ENCODE measurements at regions not wholly inside any gene's neighbourhood (a gene's known extent, or its start where the extent isn't known, plus 50 kb on each side); places are given as distances from the start of the nearest gene placed in this dataset.

GRCh38 chr2:7896940-7897487 is 784.8 kb upstream of the ID2 start:
- Histone ChIP-seq H3K4me1 (no peaks in the 10 kb centered on the region), H3K27me3 (no peaks in the 10 kb centered on the region), H3K36me3 (no peaks in the 10 kb centered on the region), H3K27ac (no peak overlapping the region), H3K4me3 (no peak overlapping the region), H3K9me3 (no peaks in the 10 kb centered on the region)
- TF ChIP-seq CTCF (IDR thresholded peaks at IDR 0.05) = no peak
- no peak for DNase-seq (ENCODE audit: low spot score)

GRCh38 chr2:7899241-7899640 is 782.6 kb upstream of the ID2 start:
- Histone ChIP-seq H3K4me1 (no peaks in the 10 kb centered on the region), H3K9me3 (no peaks in the 10 kb centered on the region), H3K27me3 (no peaks in the 10 kb centered on the region), H3K4me3 (no peak overlapping the region), H3K36me3 (no peaks in the 10 kb centered on the region), H3K27ac (no peak overlapping the region)
- no peak for TF ChIP-seq CTCF (IDR thresholded peaks at IDR 0.05)
- no peak for DNase-seq (ENCODE audit: low spot score)

- Histone ChIP-seq H3K9me3 (no peaks in the 10 kb centered on the region), H3K27me3 (no peaks in the 10 kb centered on the region), H3K27ac (no peak overlapping the region), H3K36me3 (no peaks in the 10 kb centered on the region), H3K4me1 (no peaks in the 10 kb centered on the region), H3K4me3 (no peak overlapping the region)
- no peak for DNase-seq (ENCODE audit: low spot score)
- TF ChIP-seq CTCF (IDR thresholded peaks at IDR 0.05) = no peak
Observed at GRCh38 chr2:7899923-7900322, 781.9 kb upstream of the ID2 start.

GRCh38 chr2:7900593-7900992 is 781.3 kb upstream of the ID2 start:
- no peaks in the 10 kb centered on the region for H3K9me3 ChIP-seq
- no peaks in the 10 kb centered on the region for H3K27me3 ChIP-seq
- no peaks in the 10 kb centered on the region for H3K36me3 ChIP-seq
- H3K4me1 ChIP-seq = no peaks in the 10 kb centered on the region
- no peak overlapping the region for H3K27ac ChIP-seq
- no peak for TF ChIP-seq CTCF (IDR thresholded peaks at IDR 0.05)
- no peak overlapping the region for H3K4me3 ChIP-seq
- DNase-seq (ENCODE audit: low spot score) = no peak

- Histone ChIP-seq H3K27me3 (no peaks in the 10 kb centered on the region), H3K9me3 (no peaks in the 10 kb centered on the region), H3K27ac (no peak overlapping the region), H3K4me1 (no peaks in the 10 kb centered on the region), H3K36me3 (no peaks in the 10 kb centered on the region), H3K4me3 (no peak overlapping the region)
- TF ChIP-seq CTCF (IDR thresholded peaks at IDR 0.05) = no peak
- no peak for DNase-seq (ENCODE audit: low spot score)
Observed at GRCh38 chr2:7902251-7902765, 779.5 kb upstream of the ID2 start.

- Histone ChIP-seq H3K4me1 (no peaks in the 10 kb centered on the region), H3K4me3 (no peak overlapping the region)
- TF ChIP-seq CTCF (IDR thresholded peaks at IDR 0.05) = no peak
Observed at GRCh38 chr2:7904319-7904718, 777.5 kb upstream of the ID2 start.

More at GRCh38 chr2:7904319-7904718, 777.5 kb upstream of the ID2 start:
- DNase-seq (ENCODE audit: low spot score) = no peak
- H3K36me3 ChIP-seq = no peaks in the 10 kb centered on the region
- H3K27me3 ChIP-seq = no peaks in the 10 kb centered on the region
- H3K9me3 ChIP-seq = no peaks in the 10 kb centered on the region
- H3K27ac ChIP-seq = no peak overlapping the region

Data from right atrium auricular region (tissue), 2 donors.